Activated CD8-positive, alpha-beta memory T cell treated with anti-CD3 and anti-CD28 coated beads for 1 hour (primary cell): ENCODE measurements at regions not wholly inside any gene's neighbourhood (a gene's known extent, or its start where the extent isn't known, plus 50 kb on each side); places are given as distances from the start of the nearest gene placed in this dataset.
"Not testable (repeated sequence)": the region's sequence is repeated elsewhere in the genome, so short reads cannot be mapped to it uniquely, and the experiment has no call there.

ENCODE experiments used
- DNase-seq, 2 donors: peaks; one replicate each; pipeline ENCODE4 v3.0.0-alpha.2; 2020; ENCODE audit warnings: low read depth in 1 of 2; ENCODE audit errors: extremely low read depth in 1 of 2

GRCh38 chr21:14903172-14903865 is 161.5 kb downstream of the NRIP1 start:
- no peak for DNase-seq

GRCh38 chr21:14901482-14901958 is 163.3 kb downstream of the NRIP1 start:
- no peak for DNase-seq

- DNase-seq: no peak
Measured at GRCh38 chr21:14900611-14901010, 164.2 kb downstream of the NRIP1 start.

- DNase-seq: no peak
Measured at GRCh38 chr21:14900058-14900457, 164.7 kb downstream of the NRIP1 start.

GRCh38 chr21:14895792-14896191 is 169.0 kb downstream of the NRIP1 start:
- no peak for DNase-seq

- DNase-seq: no peak
Measured at GRCh38 chr21:14890141-14890540, 174.7 kb downstream of the NRIP1 start.

- DNase-seq: no peak
Measured at GRCh38 chr21:14889080-14889810, 175.6 kb downstream of the NRIP1 start.

- DNase-seq: no peak
Measured at GRCh38 chr21:14888202-14888601, 176.6 kb downstream of the NRIP1 start.

- DNase-seq: no peak
Measured at GRCh38 chr21:14886001-14886400, 178.8 kb downstream of the NRIP1 start.

- DNase-seq: no peak
Measured at GRCh38 chr21:14883351-14883750, 181.4 kb downstream of the NRIP1 start.

GRCh38 chr21:14882545-14882944 is 182.3 kb downstream of the NRIP1 start:
- DNase-seq: not testable (repeated sequence)

- DNase-seq: no peak
Measured at GRCh38 chr21:14881863-14882499, 182.8 kb downstream of the NRIP1 start.

GRCh38 chr21:14880922-14881321 is 183.9 kb downstream of the NRIP1 start:
- DNase-seq: no peak

- no peak for DNase-seq
Measured at GRCh38 chr21:14879458-14879857, 185.3 kb downstream of the NRIP1 start.

GRCh38 chr21:14878971-14879370 is 185.8 kb downstream of the NRIP1 start:
- no peak for DNase-seq

GRCh38 chr21:14877581-14878228 is 187.1 kb downstream of the NRIP1 start:
- DNase-seq: no peak

- DNase-seq: no peak
Measured at GRCh38 chr21:14876524-14876840, 188.3 kb downstream of the NRIP1 start.

GRCh38 chr21:14875704-14876523 is 188.9 kb downstream of the NRIP1 start:
- DNase-seq: no peak

GRCh38 chr21:14875186-14875585 is 189.6 kb downstream of the NRIP1 start:
- no peak for DNase-seq

GRCh38 chr21:14874379-14874778 is 190.4 kb downstream of the NRIP1 start:
- DNase-seq: no peak

GRCh38 chr21:14871861-14872260 is 192.9 kb downstream of the NRIP1 start:
- no peak for DNase-seq
